Neural cell (in vitro differentiated cells): ENCODE measurements at regions not wholly inside any gene's neighbourhood (a gene's known extent, or its start where the extent isn't known, plus 50 kb on each side); places are given as distances from the start of the nearest gene placed in this dataset.

Source experiments
- H2AFZ ChIP-seq: fragments of 200-600, 300-800 bp; sonication (generic), shearing (Covaris generic); 2 replicates; pipeline ENCODE4 v1.6.0; 2014; ENCODE audit warnings: low read depth, mild to moderate bottlenecking, antibody characterized with exemption, low read length, moderate library complexity
- H3F3A ChIP-seq: fragments of 200-600 bp; shearing (Covaris generic); 2 replicates; pipeline ENCODE4 v1.6.1; 2016; ENCODE audit warnings: mild to moderate bottlenecking, moderate library complexity, mixed read lengths, antibody characterized with exemption, low read length; ENCODE audit not compliant: insufficient read depth, poor library complexity, severe bottlenecking
- H3K27ac ChIP-seq: fragments of 200-600, 300-800 bp; sonication (generic), shearing (Covaris generic); 2 replicates; pipeline ENCODE4 v1.5.1; 2014; ENCODE audit warnings: mild to moderate bottlenecking, low read length, moderate library complexity
- H3K27me3 ChIP-seq: fragments of 300-800, 200-600 bp; sonication (generic), shearing (Covaris generic); 2 replicates; pipeline ENCODE4 v1.6.0; 2014; ENCODE audit warnings: mild to moderate bottlenecking, low read depth, low read length, moderate library complexity; ENCODE audit not compliant: insufficient read depth
- H3K36me3 ChIP-seq: fragments of 300-800, 200-600 bp; sonication (generic), shearing (Covaris generic); 2 replicates; pipeline ENCODE4 v1.5.1; 2014; ENCODE audit warnings: mild to moderate bottlenecking, antibody characterized with exemption, low read length, moderate library complexity; ENCODE audit not compliant: insufficient read depth
- H3K4me2 ChIP-seq: fragments of 300-800, 200-600 bp; sonication (generic), shearing (Covaris generic); 2 replicates; pipeline ENCODE4 v1.6.0; 2014; ENCODE audit warnings: mild to moderate bottlenecking, low read length
- H3K4me3 ChIP-seq: fragments of 300-800, 200-600 bp; sonication (generic), shearing (Covaris generic); 2 replicates; pipeline ENCODE4 v1.5.1; 2014; ENCODE audit warnings: mild to moderate bottlenecking, low read length, moderate library complexity
- H3K79me2 ChIP-seq: fragments of 200-600 bp; shearing (Covaris generic); replicated peaks from 2 replicates; pipeline ENCODE4 v1.6.0; 2014; ENCODE audit warnings: mild to moderate bottlenecking, low read length, moderate library complexity; ENCODE audit not compliant: insufficient read depth
- H3K9ac ChIP-seq: fragments of 300-800, 200-600 bp; sonication (generic), shearing (Covaris generic); 2 replicates; pipeline ENCODE4 v1.6.1; 2016; ENCODE audit warnings: mild to moderate bottlenecking, low read length, mixed read lengths
- H3K9me2 ChIP-seq: fragments of 200-600 bp; shearing (Covaris generic); 2 replicates; pipeline ENCODE4 v1.6.1; 2016; ENCODE audit warnings: mild to moderate bottlenecking, low read length, mixed read lengths; ENCODE audit not compliant: insufficient read depth
- H3K9me3 ChIP-seq: fragments of 200-600, 300-800 bp; sonication (generic), shearing (Covaris generic); 2 replicates; pipeline ENCODE4 v1.6.1; 2016; ENCODE audit warnings: mild to moderate bottlenecking, mixed run types, low read length, moderate library complexity, mixed read lengths
- H4K20me1 ChIP-seq: fragments of 200-600 bp; shearing (Covaris generic); 2 replicates; pipeline ENCODE4 v1.6.1; 2016; ENCODE audit warnings: mild to moderate bottlenecking, mixed run types; ENCODE audit not compliant: insufficient read depth
- EP300 ChIP-seq: fragments of 450-650 bp; conservative IDR thresholded peaks from 2 replicates; pipeline ENCODE4 v1.6.1; 2014; ENCODE audit warnings: antibody characterized with exemption, mild to moderate bottlenecking, moderate library complexity; ENCODE audit not compliant: poor library complexity, severe bottlenecking
- EZH2 ChIP-seq: fragments of 200-600, 300-800 bp; shearing (Covaris generic), sonication (generic); IDR thresholded peaks from 2 replicates; pipeline ENCODE4 v1.6.1; 2014; ENCODE audit warnings: antibody characterized with exemption, low read length, borderline replicate concordance, mild to moderate bottlenecking; ENCODE audit not compliant: insufficient read depth, poor library complexity, severe bottlenecking
- MXI1 ChIP-seq: fragments of 450-650 bp; conservative IDR thresholded peaks from 2 replicates; pipeline ENCODE4 v1.6.1; 2014; ENCODE audit warnings: antibody characterized with exemption, mild to moderate bottlenecking; ENCODE audit not compliant: poor library complexity, severe bottlenecking
- POLR2AphosphoS5 ChIP-seq: IDR thresholded peaks from 2 replicates; pipeline ENCODE4 v1.6.1; 2012
- RAD21 ChIP-seq: fragments of 450-650 bp; conservative IDR thresholded peaks from 2 replicates; pipeline ENCODE4 v1.6.1; 2014; ENCODE audit warnings: antibody characterized with exemption, mild to moderate bottlenecking, moderate library complexity
- SMC3 ChIP-seq: fragments of 450-650 bp; conservative IDR thresholded peaks from 2 replicates; pipeline ENCODE4 v1.6.1; 2014; ENCODE audit warnings: antibody characterized with exemption, mild to moderate bottlenecking, moderate library complexity; ENCODE audit not compliant: poor library complexity
- TAF1 ChIP-seq: IDR thresholded peaks from 2 replicates; pipeline ENCODE4 v1.6.1; 2012; ENCODE audit warnings: low read depth
- TF ChIP-seq, protein P1 (sequence below): IDR thresholded peaks from 2 replicates; pipeline ENCODE4 v1.6.1; 2012; ENCODE audit warnings: borderline replicate concordance
- TF ChIP-seq, protein P2 (sequence below): fragments of 450-650 bp; IDR thresholded peaks from 2 replicates; pipeline ENCODE4 v1.5.1; 2014; ENCODE audit warnings: antibody characterized with exemption, mild to moderate bottlenecking, moderate library complexity; ENCODE audit not compliant: poor library complexity, severe bottlenecking

DNA sequence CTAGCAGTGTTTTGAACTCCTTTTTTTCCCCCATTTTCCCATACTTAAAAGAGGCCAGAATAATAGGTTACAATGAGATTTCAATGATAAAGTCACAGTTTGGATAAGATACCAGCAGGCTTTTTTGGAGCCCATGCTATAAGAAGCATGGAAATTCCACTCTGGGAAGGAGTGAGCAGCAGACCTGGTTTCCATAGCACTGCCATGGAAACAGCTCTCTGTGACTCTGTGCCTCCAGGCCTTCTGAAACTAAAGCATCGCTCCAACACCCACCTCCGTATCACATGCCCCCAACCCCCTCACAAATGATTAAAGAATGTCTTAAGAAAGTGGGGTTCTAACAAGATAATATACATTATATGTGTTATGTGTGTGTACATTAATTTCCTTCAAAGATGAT, 165.0 kb downstream of the GRIN2B start:
- peak overlapping the region; percentile 79 for H3K27ac ChIP-seq
- peak overlapping the region; percentile 3 for H2AFZ ChIP-seq
- H4K20me1 ChIP-seq, result no peaks in the 10 kb centered on the region
- H3K79me2 ChIP-seq, result no peaks in the 10 kb centered on the region
- H3K27me3 ChIP-seq, result no peaks in the 10 kb centered on the region
- peak overlapping the region; percentile 23 for H3K4me2 ChIP-seq
- no peaks in the 10 kb centered on the region for H3K9me2 ChIP-seq
- H3K36me3 ChIP-seq, result no peaks in the 10 kb centered on the region
- TF ChIP-seq, protein P1, sequence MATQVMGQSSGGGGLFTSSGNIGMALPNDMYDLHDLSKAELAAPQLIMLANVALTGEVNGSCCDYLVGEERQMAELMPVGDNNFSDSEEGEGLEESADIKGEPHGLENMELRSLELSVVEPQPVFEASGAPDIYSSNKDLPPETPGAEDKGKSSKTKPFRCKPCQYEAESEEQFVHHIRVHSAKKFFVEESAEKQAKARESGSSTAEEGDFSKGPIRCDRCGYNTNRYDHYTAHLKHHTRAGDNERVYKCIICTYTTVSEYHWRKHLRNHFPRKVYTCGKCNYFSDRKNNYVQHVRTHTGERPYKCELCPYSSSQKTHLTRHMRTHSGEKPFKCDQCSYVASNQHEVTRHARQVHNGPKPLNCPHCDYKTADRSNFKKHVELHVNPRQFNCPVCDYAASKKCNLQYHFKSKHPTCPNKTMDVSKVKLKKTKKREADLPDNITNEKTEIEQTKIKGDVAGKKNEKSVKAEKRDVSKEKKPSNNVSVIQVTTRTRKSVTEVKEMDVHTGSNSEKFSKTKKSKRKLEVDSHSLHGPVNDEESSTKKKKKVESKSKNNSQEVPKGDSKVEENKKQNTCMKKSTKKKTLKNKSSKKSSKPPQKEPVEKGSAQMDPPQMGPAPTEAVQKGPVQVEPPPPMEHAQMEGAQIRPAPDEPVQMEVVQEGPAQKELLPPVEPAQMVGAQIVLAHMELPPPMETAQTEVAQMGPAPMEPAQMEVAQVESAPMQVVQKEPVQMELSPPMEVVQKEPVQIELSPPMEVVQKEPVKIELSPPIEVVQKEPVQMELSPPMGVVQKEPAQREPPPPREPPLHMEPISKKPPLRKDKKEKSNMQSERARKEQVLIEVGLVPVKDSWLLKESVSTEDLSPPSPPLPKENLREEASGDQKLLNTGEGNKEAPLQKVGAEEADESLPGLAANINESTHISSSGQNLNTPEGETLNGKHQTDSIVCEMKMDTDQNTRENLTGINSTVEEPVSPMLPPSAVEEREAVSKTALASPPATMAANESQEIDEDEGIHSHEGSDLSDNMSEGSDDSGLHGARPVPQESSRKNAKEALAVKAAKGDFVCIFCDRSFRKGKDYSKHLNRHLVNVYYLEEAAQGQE, result peak; percentile 56
- TF ChIP-seq EP300, result peak; percentile 38
- TF ChIP-seq TAF1, result no peak
- TF ChIP-seq RAD21, result peak; percentile 31
- no peak for TF ChIP-seq POLR2AphosphoS5
- peak; percentile 88 for TF ChIP-seq MXI1
- TF ChIP-seq SMC3, result peak; percentile 28
- no peak for TF ChIP-seq EZH2
- TF ChIP-seq, protein P2, sequence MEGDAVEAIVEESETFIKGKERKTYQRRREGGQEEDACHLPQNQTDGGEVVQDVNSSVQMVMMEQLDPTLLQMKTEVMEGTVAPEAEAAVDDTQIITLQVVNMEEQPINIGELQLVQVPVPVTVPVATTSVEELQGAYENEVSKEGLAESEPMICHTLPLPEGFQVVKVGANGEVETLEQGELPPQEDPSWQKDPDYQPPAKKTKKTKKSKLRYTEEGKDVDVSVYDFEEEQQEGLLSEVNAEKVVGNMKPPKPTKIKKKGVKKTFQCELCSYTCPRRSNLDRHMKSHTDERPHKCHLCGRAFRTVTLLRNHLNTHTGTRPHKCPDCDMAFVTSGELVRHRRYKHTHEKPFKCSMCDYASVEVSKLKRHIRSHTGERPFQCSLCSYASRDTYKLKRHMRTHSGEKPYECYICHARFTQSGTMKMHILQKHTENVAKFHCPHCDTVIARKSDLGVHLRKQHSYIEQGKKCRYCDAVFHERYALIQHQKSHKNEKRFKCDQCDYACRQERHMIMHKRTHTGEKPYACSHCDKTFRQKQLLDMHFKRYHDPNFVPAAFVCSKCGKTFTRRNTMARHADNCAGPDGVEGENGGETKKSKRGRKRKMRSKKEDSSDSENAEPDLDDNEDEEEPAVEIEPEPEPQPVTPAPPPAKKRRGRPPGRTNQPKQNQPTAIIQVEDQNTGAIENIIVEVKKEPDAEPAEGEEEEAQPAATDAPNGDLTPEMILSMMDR, result no peak
- H3K9me3 ChIP-seq, result no peaks in the 10 kb centered on the region
- H3K4me3 ChIP-seq, result peak overlapping the region; percentile 45
- peak overlapping the region; percentile 18 for H3K9ac ChIP-seq
- no peaks in the 10 kb centered on the region for H3F3A ChIP-seq

- H2AFZ ChIP-seq, result no peak overlapping the region
- TF ChIP-seq TAF1 (no peak), EZH2 (no peak), MXI1 (no peak), POLR2AphosphoS5 (no peak)
- TF ChIP-seq, protein P2, result no peak
- TF ChIP-seq, protein P1, result no peak
- H3K4me3 ChIP-seq, result no peak overlapping the region
- H4K20me1 ChIP-seq, result no peaks in the 10 kb centered on the region
- no peaks in the 10 kb centered on the region for H3K79me2 ChIP-seq
- no peaks in the 10 kb centered on the region for H3K9me3 ChIP-seq
- no peak overlapping the region for H3K4me2 ChIP-seq
- H3K27me3 ChIP-seq, result no peaks in the 10 kb centered on the region
- no peak overlapping the region for H3K9ac ChIP-seq
- H3F3A ChIP-seq, result no peaks in the 10 kb centered on the region
- H3K9me2 ChIP-seq, result no peaks in the 10 kb centered on the region
- H3K36me3 ChIP-seq, result no peaks in the 10 kb centered on the region
- H3K27ac ChIP-seq, result no peak overlapping the region
These were observed 169.2 kb downstream of the GRIN2B start for GRCh38 chr12:13812168-13812567.
